ENCODE measurements at regions not wholly inside any gene's neighbourhood (a gene's known extent, or its start where the extent isn't known, plus 50 kb on each side); places are given as distances from the start of the nearest gene placed in this dataset.

DNA sequence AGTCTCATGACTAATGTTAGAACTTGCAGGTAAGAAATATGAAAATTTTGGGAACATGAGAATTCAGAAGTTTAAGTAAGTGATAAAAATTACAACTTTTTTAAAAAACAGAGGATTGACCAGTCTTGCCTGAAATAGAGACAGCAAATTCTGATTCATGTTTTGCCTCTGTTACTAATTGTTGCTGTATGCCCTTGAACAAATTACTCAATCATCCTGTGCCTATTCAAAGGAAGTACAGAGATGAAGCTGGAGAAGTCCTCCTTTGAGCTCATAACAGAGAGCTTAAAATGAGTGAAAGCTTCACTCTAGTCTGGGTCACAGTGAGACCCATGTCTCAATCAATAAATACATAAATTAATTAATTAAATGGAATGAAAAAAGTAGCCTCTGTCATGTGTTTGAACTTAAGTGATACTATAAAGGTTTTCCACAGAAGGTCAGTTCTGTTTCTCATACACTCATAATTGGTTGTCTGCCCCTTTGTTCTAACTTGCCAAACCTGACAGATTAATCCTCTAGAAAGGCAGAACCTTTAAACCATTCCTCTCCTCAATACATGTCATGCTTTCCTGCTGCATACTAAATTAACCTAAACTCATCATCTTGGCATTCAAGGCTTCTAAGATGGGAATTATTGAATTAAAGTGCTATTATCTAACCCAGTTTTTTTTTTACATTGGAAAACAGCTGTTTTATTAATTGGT lies 374.6 kb upstream of the LRATD1 start:
- no peaks in the 10 kb centered on the region for H3K27me3 ChIP-seq (ENCODE audit: low read length)
- no peak overlapping the region for H3K4me2 ChIP-seq (ENCODE audit: low read depth, low read length, poor library complexity, severe bottlenecking)

DNA sequence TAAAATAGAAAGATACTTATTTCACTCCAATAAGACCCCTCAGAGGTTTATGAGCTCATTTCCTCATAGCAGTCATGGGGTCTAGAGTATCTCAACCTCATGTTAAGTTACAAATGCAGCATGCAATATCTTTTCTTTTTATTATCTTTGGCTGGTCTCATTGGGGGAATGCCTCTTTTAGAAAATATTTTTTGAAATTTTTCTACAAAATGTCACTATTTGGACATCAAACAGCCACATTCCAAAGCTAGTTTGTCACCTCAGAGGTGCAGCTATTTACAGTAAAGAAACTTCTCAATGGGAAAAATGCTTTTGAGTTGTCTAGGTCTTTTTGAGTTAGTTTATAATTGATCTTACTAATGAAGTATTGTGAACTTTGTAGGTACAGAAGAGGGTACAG lies 370.7 kb upstream of the LRATD1 start:
- H3K9me2 ChIP-seq (replicated peaks; ENCODE audit: insufficient read depth, low read length): no peaks in the 10 kb centered on the region
- H3K79me2 ChIP-seq (ENCODE audit: insufficient read depth, low read length): no peaks in the 10 kb centered on the region
- no peak overlapping the region for H3K9ac ChIP-seq (ENCODE audit: low read length)
- H3F3A ChIP-seq (ENCODE audit: insufficient read depth): no peaks in the 10 kb centered on the region
- no peak overlapping the region for H2AFZ ChIP-seq (ENCODE audit: low read depth, low read length, severe bottlenecking)
- no peak overlapping the region for H3K4me3 ChIP-seq (ENCODE audit: insufficient read depth, low read length, poor library complexity, severe bottlenecking)
- H4K20me1 ChIP-seq (ENCODE audit: low read depth, low read length): no peaks in the 10 kb centered on the region
- H3K4me2 ChIP-seq (ENCODE audit: low read depth, low read length, poor library complexity, severe bottlenecking): no peak overlapping the region
- H3K27ac ChIP-seq (ENCODE audit: low read depth, low read length): no peak overlapping the region
- H3K36me3 ChIP-seq (ENCODE audit: low read length): no peaks in the 10 kb centered on the region
- no peaks in the 10 kb centered on the region for H3K27me3 ChIP-seq (ENCODE audit: low read length)
- no peak for TF ChIP-seq EZH2phosphoT487 (conservative IDR thresholded peaks at IDR 0.05; ENCODE audit: low read length)
- TF ChIP-seq, protein P1, sequence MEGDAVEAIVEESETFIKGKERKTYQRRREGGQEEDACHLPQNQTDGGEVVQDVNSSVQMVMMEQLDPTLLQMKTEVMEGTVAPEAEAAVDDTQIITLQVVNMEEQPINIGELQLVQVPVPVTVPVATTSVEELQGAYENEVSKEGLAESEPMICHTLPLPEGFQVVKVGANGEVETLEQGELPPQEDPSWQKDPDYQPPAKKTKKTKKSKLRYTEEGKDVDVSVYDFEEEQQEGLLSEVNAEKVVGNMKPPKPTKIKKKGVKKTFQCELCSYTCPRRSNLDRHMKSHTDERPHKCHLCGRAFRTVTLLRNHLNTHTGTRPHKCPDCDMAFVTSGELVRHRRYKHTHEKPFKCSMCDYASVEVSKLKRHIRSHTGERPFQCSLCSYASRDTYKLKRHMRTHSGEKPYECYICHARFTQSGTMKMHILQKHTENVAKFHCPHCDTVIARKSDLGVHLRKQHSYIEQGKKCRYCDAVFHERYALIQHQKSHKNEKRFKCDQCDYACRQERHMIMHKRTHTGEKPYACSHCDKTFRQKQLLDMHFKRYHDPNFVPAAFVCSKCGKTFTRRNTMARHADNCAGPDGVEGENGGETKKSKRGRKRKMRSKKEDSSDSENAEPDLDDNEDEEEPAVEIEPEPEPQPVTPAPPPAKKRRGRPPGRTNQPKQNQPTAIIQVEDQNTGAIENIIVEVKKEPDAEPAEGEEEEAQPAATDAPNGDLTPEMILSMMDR (IDR thresholded peaks at IDR 0.05; ENCODE audit: insufficient read depth, low read length, poor library complexity, severe bottlenecking): no peak
- no peaks in the 10 kb centered on the region for H3K9me3 ChIP-seq (ENCODE audit: insufficient read depth, low read length)

More for the DNA sequence above, 374.6 kb upstream of the LRATD1 start:
- no peaks in the 10 kb centered on the region for H3K36me3 ChIP-seq (ENCODE audit: low read length)
- H2AFZ ChIP-seq (ENCODE audit: low read depth, low read length, severe bottlenecking): no peak overlapping the region
- TF ChIP-seq EZH2phosphoT487 (conservative IDR thresholded peaks at IDR 0.05; ENCODE audit: low read length): no peak
- TF ChIP-seq, protein P1 (IDR thresholded peaks at IDR 0.05; ENCODE audit: insufficient read depth, low read length, poor library complexity, severe bottlenecking): no peak
- no peak overlapping the region for H3K27ac ChIP-seq (ENCODE audit: low read depth, low read length)
- H4K20me1 ChIP-seq (ENCODE audit: low read depth, low read length): no peaks in the 10 kb centered on the region
- no peaks in the 10 kb centered on the region for H3F3A ChIP-seq (ENCODE audit: insufficient read depth)
- no peak overlapping the region for H3K9ac ChIP-seq (ENCODE audit: low read length)
- H3K9me2 ChIP-seq (replicated peaks; ENCODE audit: insufficient read depth, low read length): no peaks in the 10 kb centered on the region
- H3K9me3 ChIP-seq (ENCODE audit: insufficient read depth, low read length): no peaks in the 10 kb centered on the region
- no peak overlapping the region for H3K4me3 ChIP-seq (ENCODE audit: insufficient read depth, low read length, poor library complexity, severe bottlenecking)
- no peaks in the 10 kb centered on the region for H3K79me2 ChIP-seq (ENCODE audit: insufficient read depth, low read length)

DNA sequence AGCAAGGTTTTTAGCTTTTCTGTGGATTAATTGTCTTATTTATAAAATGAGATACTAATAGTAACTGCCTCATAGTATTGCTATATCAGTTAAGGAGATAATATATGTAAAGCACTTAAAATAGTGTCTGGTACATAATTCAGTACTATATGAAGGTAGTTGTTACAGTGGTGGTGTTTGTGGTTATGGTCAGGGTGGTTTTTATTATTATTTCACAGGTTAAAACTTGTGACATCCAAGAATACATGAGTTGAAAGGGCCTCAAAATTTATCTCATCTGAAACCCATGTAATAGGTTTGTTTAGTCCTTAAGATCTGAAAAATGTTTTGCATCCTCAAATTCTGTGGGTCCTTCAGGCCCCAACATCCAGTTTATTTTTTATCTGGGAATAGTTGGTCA lies 369.5 kb upstream of the LRATD1 start:
- Histone ChIP-seq H3F3A (ENCODE audit: insufficient read depth) (no peaks in the 10 kb centered on the region), H3K36me3 (ENCODE audit: low read length) (no peaks in the 10 kb centered on the region), H2AFZ (ENCODE audit: low read depth, low read length, severe bottlenecking) (no peak overlapping the region), H3K9me3 (ENCODE audit: insufficient read depth, low read length) (no peaks in the 10 kb centered on the region), H3K9ac (ENCODE audit: low read length) (no peak overlapping the region), H4K20me1 (ENCODE audit: low read depth, low read length) (no peaks in the 10 kb centered on the region), H3K4me2 (ENCODE audit: low read depth, low read length, poor library complexity, severe bottlenecking) (no peak overlapping the region), H3K79me2 (ENCODE audit: insufficient read depth, low read length) (no peaks in the 10 kb centered on the region), H3K27me3 (ENCODE audit: low read length) (no peaks in the 10 kb centered on the region), H3K4me3 (ENCODE audit: insufficient read depth, low read length, poor library complexity, severe bottlenecking) (no peak overlapping the region), H3K9me2 (replicated peaks; ENCODE audit: insufficient read depth, low read length) (no peaks in the 10 kb centered on the region), H3K27ac (ENCODE audit: low read depth, low read length) (no peak overlapping the region)
- TF ChIP-seq, protein P1 (IDR thresholded peaks at IDR 0.05; ENCODE audit: insufficient read depth, low read length, poor library complexity, severe bottlenecking): no peak
- no peak for TF ChIP-seq EZH2phosphoT487 (conservative IDR thresholded peaks at IDR 0.05; ENCODE audit: low read length)
